ENCODE measurements at regions not wholly inside any gene's neighbourhood (a gene's known extent, or its start where the extent isn't known, plus 50 kb on each side); places are given as distances from the start of the nearest gene placed in this dataset.

GRCh38 chr2:234710587-234710986, 213.7 kb upstream of the ARL4C start:
- intact Hi-C loops (cut with DNase I; ENCODE audit: low total_unique reads) (no loop called here), in situ Hi-C loops (cut with MboI; ENCODE audit: low pct_ligation_motif_present in 1 of 4, low pct_unique_long_range_greater_than_20kb in 1 of 4, low sequenced_read_pairs in 3 of 4) (no loop called here)
- Histone ChIP-seq H3K4me3 (no peak overlapping the region), H3K9me3 (no peaks in the 10 kb centered on the region), H3K27me3 (no peaks in the 10 kb centered on the region), H3K27ac (no peak overlapping the region), H3K4me1 (no peaks in the 10 kb centered on the region), H3K36me3 (no peaks in the 10 kb centered on the region)
- DNase-seq = no peak
- 50 to 70% methylated on average over 2 to 5 of the region's 5 CpGs for WGBS, 2 donors (ENCODE audit: low coverage in 1 of 2)
- no peak for TF ChIP-seq POLR2A (IDR thresholded peaks at IDR 0.05)
- no peak for TF ChIP-seq EP300 (IDR thresholded peaks at IDR 0.05; ENCODE audit: low read depth)
- TF ChIP-seq CTCF (IDR thresholded peaks at IDR 0.05) = no peak
- TF ChIP-seq POLR2AphosphoS5 (IDR thresholded peaks at IDR 0.05) = no peak

GRCh38 chr2:234710066-234710465, 213.2 kb upstream of the ARL4C start:
- TF ChIP-seq POLR2A (IDR thresholded peaks at IDR 0.05) (no peak), EP300 (IDR thresholded peaks at IDR 0.05; ENCODE audit: low read depth) (no peak)
- no peak for DNase-seq
- intact Hi-C loops (cut with DNase I; ENCODE audit: low total_unique reads) (no loop called here), in situ Hi-C loops (cut with MboI; ENCODE audit: low pct_ligation_motif_present in 1 of 4, low pct_unique_long_range_greater_than_20kb in 1 of 4, low sequenced_read_pairs in 3 of 4) (no loop called here)
- H3K9me3 ChIP-seq = no peaks in the 10 kb centered on the region
- no peaks in the 10 kb centered on the region for H3K36me3 ChIP-seq
- 78 to 83% methylated on average over 4 of the region's 4 CpGs for WGBS, 2 donors (ENCODE audit: low coverage in 1 of 2)
- H3K4me1 ChIP-seq = no peaks in the 10 kb centered on the region
- H3K27ac ChIP-seq = no peak overlapping the region
- H3K4me3 ChIP-seq = no peak overlapping the region
- no peaks in the 10 kb centered on the region for H3K27me3 ChIP-seq

GRCh38 chr2:234708717-234709116, 211.8 kb upstream of the ARL4C start:
- WGBS, 2 donors (ENCODE audit: low coverage in 1 of 2) = 94 to 100% methylated on average over 1 to 3 of the region's 3 CpGs
- intact Hi-C loops (cut with DNase I; ENCODE audit: low total_unique reads) (no loop called here), in situ Hi-C loops (cut with MboI; ENCODE audit: low pct_ligation_motif_present in 1 of 4, low pct_unique_long_range_greater_than_20kb in 1 of 4, low sequenced_read_pairs in 3 of 4) (no loop called here)
- Histone ChIP-seq H3K27ac (no peak overlapping the region), H3K9me3 (no peaks in the 10 kb centered on the region), H3K4me3 (no peak overlapping the region), H3K36me3 (no peaks in the 10 kb centered on the region), H3K4me1 (no peaks in the 10 kb centered on the region), H3K27me3 (no peaks in the 10 kb centered on the region)
- TF ChIP-seq EP300 (IDR thresholded peaks at IDR 0.05; ENCODE audit: low read depth) (no peak), POLR2AphosphoS5 (IDR thresholded peaks at IDR 0.05) (no peak), POLR2A (IDR thresholded peaks at IDR 0.05) (no peak), CTCF (IDR thresholded peaks at IDR 0.05) (no peak)
- DNase-seq = no peak

- Histone ChIP-seq H3K4me3 (no peak overlapping the region), H3K9me3 (no peaks in the 10 kb centered on the region), H3K27me3 (no peaks in the 10 kb centered on the region), H3K36me3 (no peaks in the 10 kb centered on the region), H3K27ac (no peak overlapping the region), H3K4me1 (no peaks in the 10 kb centered on the region)
- in situ Hi-C loops (cut with MboI; ENCODE audit: low pct_ligation_motif_present in 1 of 4, low pct_unique_long_range_greater_than_20kb in 1 of 4, low sequenced_read_pairs in 3 of 4) = no loop called here
- intact Hi-C loops (cut with DNase I; ENCODE audit: low total_unique reads) = no loop called here
- WGBS, 2 donors (ENCODE audit: low coverage in 1 of 2) = 61 to 81% methylated on average over 4 to 10 of the region's 10 CpGs
- TF ChIP-seq POLR2A (IDR thresholded peaks at IDR 0.05) = no peak
- no peak for TF ChIP-seq EP300 (IDR thresholded peaks at IDR 0.05; ENCODE audit: low read depth)
- no peak for TF ChIP-seq POLR2AphosphoS5 (IDR thresholded peaks at IDR 0.05)
- no peak for TF ChIP-seq CTCF (IDR thresholded peaks at IDR 0.05)
- no peak for DNase-seq
Observed at GRCh38 chr2:234708091-234708683, 211.3 kb upstream of the ARL4C start.

- no peaks in the 10 kb centered on the region for H3K27me3 ChIP-seq
- H3K4me3 ChIP-seq = no peak overlapping the region
- no peak for TF ChIP-seq CTCF (IDR thresholded peaks at IDR 0.05)
- no peak for TF ChIP-seq POLR2AphosphoS5 (IDR thresholded peaks at IDR 0.05)
- TF ChIP-seq EP300 (IDR thresholded peaks at IDR 0.05; ENCODE audit: low read depth) = no peak
- TF ChIP-seq POLR2A (IDR thresholded peaks at IDR 0.05) = no peak
- in situ Hi-C loops (cut with MboI; ENCODE audit: low pct_ligation_motif_present in 1 of 4, low pct_unique_long_range_greater_than_20kb in 1 of 4, low sequenced_read_pairs in 3 of 4) = no loop called here
- H3K4me1 ChIP-seq = no peaks in the 10 kb centered on the region
- WGBS, 2 donors (ENCODE audit: low coverage in 1 of 2) = 83% methylated on average over 2 to 3 of the region's 3 CpGs
- no peaks in the 10 kb centered on the region for H3K36me3 ChIP-seq
- DNase-seq = no peak
- intact Hi-C loops (cut with DNase I; ENCODE audit: low total_unique reads) = no loop called here
- H3K27ac ChIP-seq = no peak overlapping the region
- no peaks in the 10 kb centered on the region for H3K9me3 ChIP-seq
Observed at GRCh38 chr2:234706086-234706485, 209.2 kb upstream of the ARL4C start.

All from transverse colon (tissue), 4 donors.